WTC11 (cell line): ENCODE measurements at regions not wholly inside any gene's neighbourhood (a gene's known extent, or its start where the extent isn't known, plus 50 kb on each side); places are given as distances from the start of the nearest gene placed in this dataset.

Experiments used
- AFF4 ChIP-seq: sonication (generic); formaldehyde crosslinking; IDR thresholded peaks from 2 replicates; pipeline ENCODE4 v1.8.1; 2023; ENCODE audit warnings: mild to moderate bottlenecking, missing genetic modification reagents, borderline replicate concordance
- ARID4B ChIP-seq: sonication (generic); formaldehyde crosslinking; IDR thresholded peaks from 2 replicates; pipeline ENCODE4 v1.8.0; 2023; ENCODE audit warnings: missing genetic modification reagents, mild to moderate bottlenecking, borderline replicate concordance
- CBFB ChIP-seq: sonication (generic); formaldehyde crosslinking; IDR thresholded peaks from 2 replicates; pipeline ENCODE4 v1.8.1; 2022; ENCODE audit warnings: mild to moderate bottlenecking, low read depth, missing genetic modification reagents
- CDX4 ChIP-seq: fragments of 250-450 bp; sonication (Bioruptor Pico); IDR thresholded peaks from 2 replicates; pipeline ENCODE4 v1.9.0; 2021; ENCODE audit warnings: moderate library complexity, mild to moderate bottlenecking, inconsistent platforms, borderline replicate concordance
- ELF4 ChIP-seq: sonication (generic); formaldehyde crosslinking; IDR thresholded peaks from 2 replicates; pipeline ENCODE4 v1.8.1; 2022; ENCODE audit warnings: low read depth, mild to moderate bottlenecking, moderate library complexity, missing genetic modification reagents
- EMX1 ChIP-seq: fragments of 250-450 bp; sonication (Bioruptor Pico); IDR thresholded peaks from 2 replicates; pipeline ENCODE4 v1.8.0; 2021; ENCODE audit warnings: mild to moderate bottlenecking
- ERG ChIP-seq: fragments of 250-450 bp; sonication (Bioruptor Pico); IDR thresholded peaks from 2 replicates; pipeline ENCODE4 v1.8.0; 2021; ENCODE audit warnings: mild to moderate bottlenecking
- ETV6 ChIP-seq: sonication (generic); formaldehyde crosslinking; IDR thresholded peaks from 2 replicates; pipeline ENCODE4 v1.8.1; 2022; ENCODE audit warnings: mild to moderate bottlenecking, missing genetic modification reagents
- FOXP1 ChIP-seq: sonication (generic); formaldehyde crosslinking; IDR thresholded peaks from 2 replicates; pipeline ENCODE4 v1.8.0; 2022; ENCODE audit warnings: missing genetic modification reagents, mild to moderate bottlenecking, moderate library complexity, borderline replicate concordance
- GABPB1 ChIP-seq: sonication (generic); formaldehyde crosslinking; IDR thresholded peaks from 2 replicates; pipeline ENCODE4 v1.8.1; 2023; ENCODE audit warnings: mild to moderate bottlenecking, missing genetic modification reagents
- GTF2I ChIP-seq: fragments of 250-450 bp; sonication (Bioruptor Pico); conservative IDR thresholded peaks from 2 replicates; pipeline ENCODE4 v1.4.0; 2021; ENCODE audit warnings: mild to moderate bottlenecking
- IRF1 ChIP-seq: sonication (generic); formaldehyde crosslinking; IDR thresholded peaks from 2 replicates; pipeline ENCODE4 v1.8.0; 2023; ENCODE audit warnings: missing genetic modification reagents
- MAX ChIP-seq: sonication (generic); formaldehyde crosslinking; IDR thresholded peaks from 2 replicates; pipeline ENCODE4 v1.8.0; 2022; ENCODE audit warnings: mild to moderate bottlenecking, missing genetic modification reagents
- MLX ChIP-seq: sonication (generic); formaldehyde crosslinking; IDR thresholded peaks from 2 replicates; pipeline ENCODE4 v1.8.1; 2023; ENCODE audit warnings: mild to moderate bottlenecking, missing genetic modification reagents, moderate library complexity
- MYBL2 ChIP-seq: sonication (generic); formaldehyde crosslinking; IDR thresholded peaks from 2 replicates; pipeline ENCODE4 v1.8.1; 2023; ENCODE audit warnings: mild to moderate bottlenecking, moderate library complexity, missing genetic modification reagents
- NFATC4 ChIP-seq: fragments of 250-450 bp; sonication (Bioruptor Pico); IDR thresholded peaks from 2 replicates; pipeline ENCODE4 v1.9.0; 2021; ENCODE audit warnings: mild to moderate bottlenecking
- NFYB ChIP-seq: sonication (generic); formaldehyde crosslinking; conservative IDR thresholded peaks from 2 replicates; pipeline ENCODE4 v1.8.0; 2022; ENCODE audit warnings: low read depth, missing genetic modification reagents
- NR3C1 ChIP-seq: sonication (generic); formaldehyde crosslinking; conservative IDR thresholded peaks from 2 replicates; pipeline ENCODE4 v1.8.1; 2023; ENCODE audit warnings: low read depth, mild to moderate bottlenecking, missing genetic modification reagents
- PREB ChIP-seq: sonication (generic); formaldehyde crosslinking; IDR thresholded peaks from 2 replicates; pipeline ENCODE4 v1.8.1; 2022; ENCODE audit warnings: mild to moderate bottlenecking, missing genetic modification reagents, moderate library complexity, borderline replicate concordance
- SOX15 ChIP-seq: fragments of 250-450 bp; sonication (Bioruptor Pico); IDR thresholded peaks from 2 replicates; pipeline ENCODE4 v1.9.0; 2021; ENCODE audit warnings: mild to moderate bottlenecking
- TEAD1 ChIP-seq: sonication (generic); formaldehyde crosslinking; IDR thresholded peaks from 2 replicates; pipeline ENCODE4 v1.8.0; 2022; ENCODE audit warnings: mild to moderate bottlenecking, missing genetic modification reagents
- ZMAT4 ChIP-seq: fragments of 250-450 bp; sonication (Bioruptor Pico); IDR thresholded peaks from 2 replicates; pipeline ENCODE4 v1.9.0; 2021; ENCODE audit warnings: mild to moderate bottlenecking
- ZNF121 ChIP-seq: sonication (generic); formaldehyde crosslinking; IDR thresholded peaks from 2 replicates; pipeline ENCODE4 v1.8.0; 2023; ENCODE audit warnings: missing genetic modification reagents
- ZNF219 ChIP-seq: sonication (generic); formaldehyde crosslinking; IDR thresholded peaks from 2 replicates; pipeline ENCODE4 v1.8.0; 2023; ENCODE audit warnings: missing genetic modification reagents, mild to moderate bottlenecking, borderline replicate concordance
- ZNF232 ChIP-seq: sonication (generic); formaldehyde crosslinking; IDR thresholded peaks from 2 replicates; pipeline ENCODE4 v1.8.0; 2022; ENCODE audit warnings: mild to moderate bottlenecking, missing genetic modification reagents
- ZNF423 ChIP-seq: fragments of 250-450 bp; sonication (Bioruptor Pico); IDR thresholded peaks from 2 replicates; pipeline ENCODE4 v2.1.2; 2022; ENCODE audit warnings: mild to moderate bottlenecking, moderate library complexity

- no peak for TF ChIP-seq IRF1
- TF ChIP-seq ELF4 (CRISPR knock-in tag) = no peak
- TF ChIP-seq CDX4 (CRISPR knock-in tag) = no peak
- peak; percentile 80 for TF ChIP-seq MAX (CRISPR knock-in tag)
- no peak for TF ChIP-seq AFF4 (CRISPR knock-in tag)
- no peak for TF ChIP-seq MLX (CRISPR knock-in tag)
- TF ChIP-seq MYBL2 (CRISPR knock-in tag) = no peak
- no peak for TF ChIP-seq NFATC4 (CRISPR knock-in tag)
- TF ChIP-seq GTF2I (CRISPR knock-in tag) = no peak
- TF ChIP-seq PREB (CRISPR knock-in tag) = no peak
- no peak for TF ChIP-seq SOX15 (CRISPR knock-in tag)
- no peak for TF ChIP-seq NFYB (CRISPR knock-in tag)
- no peak for TF ChIP-seq EMX1 (CRISPR knock-in tag)
- no peak for TF ChIP-seq ETV6 (CRISPR knock-in tag)
- no peak for TF ChIP-seq NR3C1 (CRISPR knock-in tag)
- TF ChIP-seq ZNF121 (CRISPR knock-in tag) = no peak
- no peak for TF ChIP-seq FOXP1 (CRISPR knock-in tag)
- TF ChIP-seq ZNF219 (CRISPR knock-in tag) = no peak
- TF ChIP-seq TEAD1 (CRISPR knock-in tag) = peak; percentile 67; the same call in 1 of the 2 replicates
- 0 out of 2 replicates have a peak, but pooled peaks have one; percentile 66 for TF ChIP-seq ZNF232 (CRISPR knock-in tag)
- no peak for TF ChIP-seq ZNF423 (CRISPR knock-in tag)
- no peak for TF ChIP-seq CBFB (CRISPR knock-in tag)
- TF ChIP-seq ERG = no peak
- no peak for TF ChIP-seq ZMAT4 (CRISPR knock-in tag)
- TF ChIP-seq GABPB1 (CRISPR knock-in tag) = no peak
- no peak for TF ChIP-seq ARID4B (CRISPR knock-in tag)
Observed at GRCh38 chr9:14547245-14548060, 145.8 kb downstream of the ZDHHC21 start (continued).
